ENCODE measurements at regions not wholly inside any gene's neighbourhood (a gene's known extent, or its start where the extent isn't known, plus 50 kb on each side); places are given as distances from the start of the nearest gene placed in this dataset.

- TF ChIP-seq POLR2A (IDR thresholded peaks at IDR 0.05), result no peak
- TF ChIP-seq, protein P1, sequence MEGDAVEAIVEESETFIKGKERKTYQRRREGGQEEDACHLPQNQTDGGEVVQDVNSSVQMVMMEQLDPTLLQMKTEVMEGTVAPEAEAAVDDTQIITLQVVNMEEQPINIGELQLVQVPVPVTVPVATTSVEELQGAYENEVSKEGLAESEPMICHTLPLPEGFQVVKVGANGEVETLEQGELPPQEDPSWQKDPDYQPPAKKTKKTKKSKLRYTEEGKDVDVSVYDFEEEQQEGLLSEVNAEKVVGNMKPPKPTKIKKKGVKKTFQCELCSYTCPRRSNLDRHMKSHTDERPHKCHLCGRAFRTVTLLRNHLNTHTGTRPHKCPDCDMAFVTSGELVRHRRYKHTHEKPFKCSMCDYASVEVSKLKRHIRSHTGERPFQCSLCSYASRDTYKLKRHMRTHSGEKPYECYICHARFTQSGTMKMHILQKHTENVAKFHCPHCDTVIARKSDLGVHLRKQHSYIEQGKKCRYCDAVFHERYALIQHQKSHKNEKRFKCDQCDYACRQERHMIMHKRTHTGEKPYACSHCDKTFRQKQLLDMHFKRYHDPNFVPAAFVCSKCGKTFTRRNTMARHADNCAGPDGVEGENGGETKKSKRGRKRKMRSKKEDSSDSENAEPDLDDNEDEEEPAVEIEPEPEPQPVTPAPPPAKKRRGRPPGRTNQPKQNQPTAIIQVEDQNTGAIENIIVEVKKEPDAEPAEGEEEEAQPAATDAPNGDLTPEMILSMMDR (IDR thresholded peaks at IDR 0.05), result no peak
These were observed 85.7 kb downstream of the GLUL start for GRCh38 chr1:182305861-182306260.
